Tibial artery (tissue), 4 donors: ENCODE measurements at regions not wholly inside any gene's neighbourhood (a gene's known extent, or its start where the extent isn't known, plus 50 kb on each side); places are given as distances from the start of the nearest gene placed in this dataset.

Source experiments
- DNase-seq, 2 donors: peaks; one replicate each; pipeline ENCODE4 v3.0.0-alpha.2; 2019
- H3K27ac ChIP-seq, 2 donors: fragments of 200-600 bp; sonication (generic) in 1 of 2; 1 replicate in 1 of 2; 2 replicates in 1 of 2; pipeline ENCODE4 v1.5.1; 2018 to 2019; ENCODE audit warnings: mild to moderate bottlenecking in 1 of 2
- H3K27me3 ChIP-seq, 2 donors: fragments of 200-600 bp; sonication (generic) in 1 of 2; one replicate each; pipeline versions ENCODE4 v1.5.1 to v1.6.0; 2016 to 2019
- H3K36me3 ChIP-seq, 3 donors: fragments of 200-600 bp; sonication (generic) in 2 of 3; one replicate each; pipeline ENCODE4 v1.5.1; 2016 to 2019; ENCODE audit warnings: mild to moderate bottlenecking in 2 of 3
- H3K4me1 ChIP-seq, 4 donors: fragments of 200-600 bp; sonication (generic) in 2 of 4; 1 replicate in 3 of 4; 2 replicates in 1 of 4; pipeline ENCODE4 v1.5.1; 2016 to 2019
- H3K4me3 ChIP-seq, 2 donors: fragments of 200-600 bp; sonication (generic) in 1 of 2; 1 replicate in 1 of 2; 2 replicates in 1 of 2; pipeline ENCODE4 v1.5.1; 2018 to 2019; ENCODE audit warnings: mild to moderate bottlenecking in 2 of 2
- H3K9me3 ChIP-seq, 3 donors: fragments of 200-600 bp; sonication (generic) in 1 of 3; one replicate each; pipeline ENCODE4 v1.5.1; 2016 to 2019
- intact Hi-C: fragments of 100-400 bp; cut with DNase I; formaldehyde crosslinking; loops from one replicate; pipeline ENCODE4 v1.15.0; 2023; ENCODE audit warnings: low total_unique reads
- TF ChIP-seq, protein P1 (sequence below), 2 experiments: fragments of 200-600 bp in 1 of 2; fragments of 450-650 bp in 1 of 2; IDR thresholded peaks; one replicate each; pipeline ENCODE4 v1.5.1; 2017 to 2019; ENCODE audit warnings: antibody characterized with exemption in 2 of 2, mild to moderate bottlenecking in 1 of 2, moderate library complexity in 1 of 2

DNA sequence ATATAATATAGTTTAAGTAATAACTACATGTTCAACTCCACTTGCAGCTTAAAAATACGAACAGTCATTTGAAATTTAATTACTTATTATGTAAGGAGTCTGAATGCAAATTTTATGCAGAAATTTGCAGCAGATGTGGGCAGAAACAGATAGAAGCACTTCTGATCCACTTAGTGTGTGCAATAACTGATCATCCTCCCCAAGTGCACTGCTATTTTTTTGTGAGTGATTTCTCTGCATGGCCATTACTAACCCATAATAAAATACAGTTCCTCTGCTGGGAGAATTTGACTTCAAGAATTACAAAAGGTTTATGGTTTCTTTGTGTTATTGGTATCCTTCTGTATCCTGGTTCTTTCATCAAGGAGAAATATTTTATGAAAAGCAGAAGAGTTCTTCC is 611.5 kb upstream of the RGS18 start:
- intact Hi-C loops: no loop called here
- no peak for DNase-seq
- Histone ChIP-seq H3K9me3 (no peaks in the 10 kb centered on the region), H3K27me3 (no peaks in the 10 kb centered on the region), H3K36me3 (no peaks in the 10 kb centered on the region), H3K27ac (no peak overlapping the region), H3K4me3 (no peak overlapping the region), H3K4me1 (no peaks in the 10 kb centered on the region)
- TF ChIP-seq, protein P1, sequence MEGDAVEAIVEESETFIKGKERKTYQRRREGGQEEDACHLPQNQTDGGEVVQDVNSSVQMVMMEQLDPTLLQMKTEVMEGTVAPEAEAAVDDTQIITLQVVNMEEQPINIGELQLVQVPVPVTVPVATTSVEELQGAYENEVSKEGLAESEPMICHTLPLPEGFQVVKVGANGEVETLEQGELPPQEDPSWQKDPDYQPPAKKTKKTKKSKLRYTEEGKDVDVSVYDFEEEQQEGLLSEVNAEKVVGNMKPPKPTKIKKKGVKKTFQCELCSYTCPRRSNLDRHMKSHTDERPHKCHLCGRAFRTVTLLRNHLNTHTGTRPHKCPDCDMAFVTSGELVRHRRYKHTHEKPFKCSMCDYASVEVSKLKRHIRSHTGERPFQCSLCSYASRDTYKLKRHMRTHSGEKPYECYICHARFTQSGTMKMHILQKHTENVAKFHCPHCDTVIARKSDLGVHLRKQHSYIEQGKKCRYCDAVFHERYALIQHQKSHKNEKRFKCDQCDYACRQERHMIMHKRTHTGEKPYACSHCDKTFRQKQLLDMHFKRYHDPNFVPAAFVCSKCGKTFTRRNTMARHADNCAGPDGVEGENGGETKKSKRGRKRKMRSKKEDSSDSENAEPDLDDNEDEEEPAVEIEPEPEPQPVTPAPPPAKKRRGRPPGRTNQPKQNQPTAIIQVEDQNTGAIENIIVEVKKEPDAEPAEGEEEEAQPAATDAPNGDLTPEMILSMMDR (IDR thresholded peaks at IDR 0.05): no peak

DNA sequence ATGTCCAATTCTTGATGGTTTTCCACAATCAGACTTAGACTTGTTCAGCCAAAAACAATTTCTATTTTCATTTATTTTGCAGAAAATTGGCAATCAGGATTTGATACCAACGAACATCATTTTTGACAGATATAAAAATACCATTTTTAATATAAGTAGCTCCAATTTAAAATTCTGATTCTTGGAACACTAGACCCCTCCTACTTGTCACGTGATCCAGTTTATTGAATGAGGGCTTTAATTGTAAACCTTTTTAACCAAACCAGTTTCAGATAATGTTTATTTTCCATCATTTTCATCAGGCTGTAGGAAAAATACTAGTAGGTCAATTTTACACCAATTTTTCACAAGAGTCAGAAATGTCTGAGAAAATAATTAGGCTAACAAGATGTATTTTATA is 607.2 kb upstream of the RGS18 start:
- Histone ChIP-seq H3K4me1 (no peaks in the 10 kb centered on the region), H3K9me3 (no peaks in the 10 kb centered on the region), H3K36me3 (no peaks in the 10 kb centered on the region), H3K27me3 (no peaks in the 10 kb centered on the region), H3K27ac (no peak overlapping the region), H3K4me3 (no peak overlapping the region)
- TF ChIP-seq, protein P1 (IDR thresholded peaks at IDR 0.05): no peak
- intact Hi-C loops: no loop called here
- DNase-seq: no peak

DNA sequence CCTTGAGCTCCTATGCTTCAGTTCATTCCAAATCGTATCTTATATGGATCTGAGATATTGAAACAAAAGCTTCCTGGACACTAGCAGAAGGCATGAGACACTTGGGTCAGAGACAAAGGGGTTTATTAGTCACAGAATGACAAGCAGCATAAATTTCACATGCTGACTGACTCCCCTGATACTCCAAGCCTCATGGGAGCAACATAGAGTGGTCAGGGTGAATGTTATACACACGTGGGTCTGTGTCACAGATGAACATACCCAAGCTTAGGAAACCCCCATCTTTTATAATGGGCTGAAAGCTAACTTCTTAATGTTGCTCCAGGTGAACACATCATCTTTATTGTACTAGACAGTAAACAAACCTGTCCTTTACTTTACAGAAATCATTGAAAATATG is 599.9 kb upstream of the RGS18 start:
- Histone ChIP-seq H3K4me3 (no peak overlapping the region), H3K27ac (no peak overlapping the region), H3K36me3 (no peaks in the 10 kb centered on the region), H3K9me3 (no peaks in the 10 kb centered on the region), H3K27me3 (no peaks in the 10 kb centered on the region), H3K4me1 (no peaks in the 10 kb centered on the region)
- no peak for DNase-seq
- intact Hi-C loops: no loop called here
- TF ChIP-seq, protein P1 (IDR thresholded peaks at IDR 0.05): no peak

DNA sequence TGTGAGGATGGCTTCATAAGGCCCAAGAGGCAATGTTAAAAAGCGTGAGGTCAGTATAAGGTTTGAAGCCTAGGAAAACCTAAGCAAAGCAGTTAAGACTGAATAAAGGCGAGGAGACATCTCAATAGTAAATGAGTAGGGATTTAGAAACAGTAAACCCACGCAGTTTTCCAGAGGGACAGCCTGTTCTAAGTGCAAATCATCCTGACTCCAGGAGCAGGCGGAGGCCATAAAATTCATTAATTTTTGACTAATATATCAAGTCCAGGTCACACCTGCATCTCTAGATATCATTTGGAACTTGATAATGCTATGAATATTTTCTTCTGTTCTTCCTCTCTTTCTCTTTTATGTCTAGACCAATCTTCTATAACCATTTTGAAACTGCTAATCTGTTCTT is 597.0 kb upstream of the RGS18 start:
- H3K36me3 ChIP-seq: no peaks in the 10 kb centered on the region
- TF ChIP-seq, protein P1 (IDR thresholded peaks at IDR 0.05): no peak
- intact Hi-C loops: no loop called here
- no peak overlapping the region for H3K4me3 ChIP-seq
- H3K27ac ChIP-seq: no peak overlapping the region
- no peak for DNase-seq
- no peaks in the 10 kb centered on the region for H3K4me1 ChIP-seq
- H3K9me3 ChIP-seq: no peaks in the 10 kb centered on the region
- no peaks in the 10 kb centered on the region for H3K27me3 ChIP-seq

DNA sequence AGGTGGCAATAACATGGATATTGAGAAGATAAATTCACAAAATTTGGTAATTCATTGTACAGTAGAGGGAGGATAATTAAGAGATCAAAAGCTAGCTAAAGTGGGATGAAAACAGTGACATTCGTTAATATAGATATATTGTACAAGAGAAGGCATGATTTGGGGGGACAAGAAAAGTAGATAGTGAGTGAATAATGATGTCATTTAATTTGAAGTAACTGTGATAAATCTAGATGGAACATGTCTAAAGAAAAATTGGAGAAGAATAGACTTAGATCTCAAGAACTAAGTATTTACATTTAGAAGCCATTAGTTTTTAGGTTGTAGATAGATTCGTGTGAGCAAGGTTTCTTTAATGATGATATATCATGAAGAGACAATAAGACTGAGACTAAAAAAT is 594.0 kb upstream of the RGS18 start:
- Histone ChIP-seq H3K4me3 (no peak overlapping the region), H3K27me3 (no peaks in the 10 kb centered on the region), H3K4me1 (no peaks in the 10 kb centered on the region), H3K27ac (no peak overlapping the region), H3K36me3 (no peaks in the 10 kb centered on the region), H3K9me3 (no peaks in the 10 kb centered on the region)
- intact Hi-C loops: no loop called here
- DNase-seq: no peak
- TF ChIP-seq, protein P1 (IDR thresholded peaks at IDR 0.05): no peak

DNA sequence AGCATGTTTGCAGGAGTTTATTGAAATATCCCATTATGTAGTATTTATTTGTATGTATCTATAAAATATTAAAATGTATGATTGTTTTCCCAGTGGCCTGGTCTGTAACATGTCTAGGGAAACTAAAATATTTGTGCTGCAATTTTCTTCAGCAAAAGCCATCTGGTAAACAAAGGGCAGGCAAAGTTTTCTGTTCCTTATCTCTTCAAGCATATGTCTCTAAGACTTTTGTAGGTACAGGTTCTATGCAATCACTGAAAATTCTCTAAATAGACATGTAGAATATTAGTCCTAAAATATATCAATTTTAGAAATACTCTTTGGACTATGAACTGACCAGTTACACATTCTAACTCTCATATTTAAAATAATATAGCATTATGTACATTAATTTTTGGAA is 585.8 kb upstream of the RGS18 start:
- Histone ChIP-seq H3K36me3 (no peaks in the 10 kb centered on the region), H3K4me3 (no peak overlapping the region), H3K27ac (no peak overlapping the region), H3K4me1 (no peaks in the 10 kb centered on the region), H3K9me3 (no peaks in the 10 kb centered on the region), H3K27me3 (no peaks in the 10 kb centered on the region)
- intact Hi-C loops: no loop called here
- TF ChIP-seq, protein P1 (IDR thresholded peaks at IDR 0.05): no peak
- DNase-seq: no peak
